ENCODE measurements at regions not wholly inside any gene's neighbourhood (a gene's known extent, or its start where the extent isn't known, plus 50 kb on each side); places are given as distances from the start of the nearest gene placed in this dataset.

GRCh38 chr18:68564351-68564750, 150.6 kb downstream of the TMX3 start:
- no peak for TF ChIP-seq POLR2A (IDR thresholded peaks at IDR 0.05; ENCODE audit: control extremely low read depth in 1 of 2, low read depth in 2 of 2, low read length in 2 of 2)
- no peak for TF ChIP-seq ASH2L (IDR thresholded peaks at IDR 0.05; ENCODE audit: low read length)
- TF ChIP-seq CTCF (IDR thresholded peaks at IDR 0.05; ENCODE audit: control extremely low read depth in 1 of 3, insufficient read depth in 1 of 3, low read depth in 1 of 3, low read length in 3 of 3): no peak
- TF ChIP-seq JUND (IDR thresholded peaks at IDR 0.05; ENCODE audit: low read length): no peak
- TF ChIP-seq KDM1A (IDR thresholded peaks at IDR 0.05; ENCODE audit: borderline replicate concordance, low read length): no peak
- no peak for TF ChIP-seq NRF1 (IDR thresholded peaks at IDR 0.05; ENCODE audit: low read depth, low read length)
- TF ChIP-seq KDM5A (IDR thresholded peaks at IDR 0.05; ENCODE audit: low read length): no peak
- no peak for TF ChIP-seq TAF1 (IDR thresholded peaks at IDR 0.05; ENCODE audit: low read depth, low read length)
- TF ChIP-seq EZH2 (IDR thresholded peaks at IDR 0.05; ENCODE audit: low read depth, low read length, severe bottlenecking): no peak
- no peak for TF ChIP-seq BRCA1 (IDR thresholded peaks at IDR 0.05; ENCODE audit: low read depth, low read length)
- no peak for TF ChIP-seq POLR2AphosphoS5 (IDR thresholded peaks at IDR 0.05; ENCODE audit: low read depth, low read length)
